HEK293 (cell line): ENCODE measurements at regions not wholly inside any gene's neighbourhood (a gene's known extent, or its start where the extent isn't known, plus 50 kb on each side); places are given as distances from the start of the nearest gene placed in this dataset.

ENCODE experiments used
- CTCF ChIA-PET: fragments of 350-600 bp; formaldehyde crosslinking; extraction: SDS; loops from one replicate; lab custom pipeline; 2021; ENCODE audit warnings: antibody characterized with exemption; lab: Yijun Ruan, JAX
- POLR2A ChIA-PET: fragments of 300-600 bp; formaldehyde crosslinking; extraction: SDS; loops from one replicate; lab custom pipeline; 2020; ENCODE audit warnings: antibody characterized with exemption, inconsistent platforms; lab: Yijun Ruan, JAX
- H3K27ac ChIP-seq: fragments of 200-500 bp; sonication (Bioruptor generic); 2 replicates; pipeline ENCODE4 v1.5.1; 2014; ENCODE audit warnings: low read depth, low read length, control low read depth, inconsistent platforms; ENCODE audit errors: extremely low read depth
- H3K36me3 ChIP-seq, 2 experiments: fragments of 200-500 bp in 1 of 2; sonication (Bioruptor generic) in 1 of 2; 1 replicate in 1 of 2; 2 replicates in 1 of 2; pipeline ENCODE4 v1.5.1; 2014 to 2017; ENCODE audit warnings: inconsistent platforms in 2 of 2, low read length in 2 of 2; ENCODE audit not compliant: control insufficient read depth in 2 of 2, insufficient read depth in 1 of 2
- H3K4me1 ChIP-seq: fragments of 200-500 bp; sonication (Bioruptor generic); 2 replicates; pipeline ENCODE4 v1.5.1; 2014; ENCODE audit warnings: mild to moderate bottlenecking, low read length, inconsistent platforms; ENCODE audit not compliant: control insufficient read depth, insufficient read depth
- H3K4me3 ChIP-seq: 2 replicates; pipeline ENCODE4 v1.5.1; 2011; ENCODE audit warnings: low read depth, mild to moderate bottlenecking, control low read depth, low read length, moderate library complexity
- H3K9me3 ChIP-seq: fragments of 200-500 bp; sonication (Bioruptor generic); 2 replicates; pipeline ENCODE4 v1.5.1; 2014; ENCODE audit warnings: low read depth, low read length, inconsistent platforms; ENCODE audit not compliant: control insufficient read depth, insufficient read depth
- MZF1 ChIP-seq: fragments of 450-650 bp; formaldehyde crosslinking; IDR thresholded peaks from 2 replicates; pipeline ENCODE4 v1.5.1; 2017; ENCODE audit warnings: missing biosample characterization, missing genetic modification characterization, borderline replicate concordance
- REPIN1 ChIP-seq: fragments of 450-650 bp; formaldehyde crosslinking; IDR thresholded peaks from 2 replicates; pipeline ENCODE4 v1.5.1; 2017; ENCODE audit warnings: missing biosample characterization, missing genetic modification characterization, low read depth
- SALL2 ChIP-seq: fragments of 450-650 bp; formaldehyde crosslinking; IDR thresholded peaks from 2 replicates; pipeline ENCODE4 v1.5.0; 2017; ENCODE audit warnings: missing biosample characterization, mild to moderate bottlenecking, missing genetic modification characterization, borderline replicate concordance
- SP2 ChIP-seq: fragments of 450-650 bp; formaldehyde crosslinking; IDR thresholded peaks from 2 replicates; pipeline ENCODE4 v1.5.1; 2016; ENCODE audit warnings: missing biosample characterization, missing genetic modification characterization
- ZBTB17 ChIP-seq: fragments of 450-650 bp; formaldehyde crosslinking; IDR thresholded peaks from 2 replicates; pipeline ENCODE4 v1.5.1; 2016; ENCODE audit warnings: missing biosample characterization, missing genetic modification characterization
- ZBTB20 ChIP-seq: fragments of 450-650 bp; formaldehyde crosslinking; IDR thresholded peaks from 2 replicates; pipeline ENCODE4 v1.5.1; 2016; ENCODE audit warnings: missing biosample characterization, missing genetic modification characterization
- ZBTB26 ChIP-seq: fragments of 450-650 bp; formaldehyde crosslinking; optimal IDR thresholded peaks from 2 replicates; pipeline ENCODE3; 2016; ENCODE audit warnings: missing biosample characterization, mild to moderate bottlenecking, missing genetic modification characterization
- ZBTB49 ChIP-seq: fragments of 450-650 bp; formaldehyde crosslinking; IDR thresholded peaks from 2 replicates; pipeline ENCODE4 v1.5.1; 2016; ENCODE audit warnings: missing biosample characterization, missing genetic modification characterization, low read depth
- ZNF146 ChIP-seq: fragments of 450-650 bp; formaldehyde crosslinking; IDR thresholded peaks from 2 replicates; pipeline ENCODE4 v1.5.1; 2016; ENCODE audit warnings: missing biosample characterization, missing genetic modification characterization
- ZNF174 ChIP-seq: fragments of 450-650 bp; formaldehyde crosslinking; IDR thresholded peaks from 2 replicates; pipeline ENCODE4 v1.5.0; 2017; ENCODE audit warnings: missing biosample characterization, mild to moderate bottlenecking, missing genetic modification characterization
- ZNF175 ChIP-seq: fragments of 450-650 bp; formaldehyde crosslinking; IDR thresholded peaks from 2 replicates; pipeline ENCODE4 v1.5.1; 2016; ENCODE audit warnings: missing biosample characterization, missing genetic modification characterization
- ZNF19 ChIP-seq: fragments of 450-650 bp; formaldehyde crosslinking; IDR thresholded peaks from 2 replicates; pipeline ENCODE4; 2016; ENCODE audit warnings: missing biosample characterization, missing genetic modification characterization, low read depth
- ZNF2 ChIP-seq: fragments of 450-650 bp; formaldehyde crosslinking; IDR thresholded peaks from 2 replicates; pipeline ENCODE4 v1.5.1; 2016; ENCODE audit warnings: missing biosample characterization, missing genetic modification characterization
- ZNF23 ChIP-seq: fragments of 450-650 bp; formaldehyde crosslinking; IDR thresholded peaks from 2 replicates; pipeline ENCODE4 v1.5.1; 2016; ENCODE audit warnings: missing biosample characterization, missing genetic modification characterization, borderline replicate concordance
- ZNF302 ChIP-seq: fragments of 450-650 bp; formaldehyde crosslinking; IDR thresholded peaks from 2 replicates; pipeline ENCODE4 v1.5.1; 2016; ENCODE audit warnings: missing biosample characterization, missing genetic modification characterization, low read depth
- ZNF354C ChIP-seq: fragments of 450-650 bp; formaldehyde crosslinking; IDR thresholded peaks from 2 replicates; pipeline ENCODE4 v1.5.1; 2016; ENCODE audit warnings: missing biosample characterization, missing genetic modification characterization, low read depth, borderline replicate concordance
- ZNF473 ChIP-seq: fragments of 450-650 bp; formaldehyde crosslinking; IDR thresholded peaks from 2 replicates; pipeline ENCODE4 v1.5.1; 2017; ENCODE audit warnings: missing biosample characterization, missing genetic modification characterization
- ZNF560 ChIP-seq: fragments of 450-650 bp; formaldehyde crosslinking; IDR thresholded peaks from 2 replicates; pipeline ENCODE4 v1.5.1; 2017; ENCODE audit warnings: missing biosample characterization, missing genetic modification characterization, borderline replicate concordance
- ZNF660 ChIP-seq: fragments of 450-650 bp; IDR thresholded peaks from 2 replicates; pipeline ENCODE4 v1.5.1; 2018; ENCODE audit warnings: missing biosample characterization, mild to moderate bottlenecking, missing genetic modification characterization
- ZNF677 ChIP-seq: fragments of 450-650 bp; IDR thresholded peaks from 2 replicates; pipeline ENCODE4 v1.5.0; 2018; ENCODE audit warnings: missing biosample characterization, mild to moderate bottlenecking, missing genetic modification characterization, moderate library complexity
- ZNF837 ChIP-seq: fragments of 450-650 bp; formaldehyde crosslinking; IDR thresholded peaks from 2 replicates; pipeline ENCODE4 v1.5.1; 2016; ENCODE audit warnings: missing biosample characterization, missing genetic modification characterization
- ZSCAN23 ChIP-seq: fragments of 450-650 bp; formaldehyde crosslinking; IDR thresholded peaks from 2 replicates; pipeline ENCODE4 v1.5.1; 2016; ENCODE audit warnings: missing biosample characterization, missing genetic modification characterization
- ZSCAN5A ChIP-seq: fragments of 450-650 bp; formaldehyde crosslinking; IDR thresholded peaks from 2 replicates; pipeline ENCODE4 v1.5.1; 2016; ENCODE audit warnings: missing biosample characterization, missing genetic modification characterization

GRCh38 chrX:1026263-1027015, 186.0 kb downstream of the CRLF2 start:
- POLR2A ChIA-PET = no interaction called here
- Histone ChIP-seq H3K27ac (no peak overlapping the region), H3K4me3 (no peak overlapping the region), H3K4me1 (no peaks in the 10 kb centered on the region), H3K36me3 (no peaks in the 10 kb centered on the region), H3K9me3 (no peaks in the 10 kb centered on the region)
- TF ChIP-seq ZNF23 (no peak), ZNF2 (tag by site-specific recombination) (no peak), ZBTB17 (tag by site-specific recombination) (no peak), ZNF837 (tag by site-specific recombination) (no peak), SP2 (tag by site-specific recombination) (no peak), ZNF354C (tag by site-specific recombination) (no peak), ZNF146 (tag by site-specific recombination) (no peak)
- CTCF ChIA-PET = no interaction called here

- ChIA-PET CTCF (no interaction called here), POLR2A (no interaction called here)
- Histone ChIP-seq H3K4me3 (no peak overlapping the region), H3K4me1 (no peaks in the 10 kb centered on the region), H3K27ac (no peak overlapping the region), H3K9me3 (peaks cover 3% of the 10 kb centered on the region), H3K36me3 (no peaks in the 10 kb centered on the region)
- no peak for TF ChIP-seq ZNF677 (tag by site-specific recombination)
- TF ChIP-seq ZSCAN23 (tag by site-specific recombination) = no peak
- TF ChIP-seq MZF1 = no peak
- no peak for TF ChIP-seq ZNF560 (tag by site-specific recombination)
- TF ChIP-seq ZNF473 = no peak
- TF ChIP-seq ZSCAN5A (tag by site-specific recombination) = no peak
- no peak for TF ChIP-seq SALL2 (tag by site-specific recombination)
- no peak for TF ChIP-seq ZNF302 (tag by site-specific recombination)
- no peak for TF ChIP-seq ZNF660
- no peak for TF ChIP-seq ZBTB49 (tag by site-specific recombination)
- TF ChIP-seq ZNF19 (tag by site-specific recombination) = no peak
- no peak for TF ChIP-seq REPIN1 (tag by site-specific recombination)
- no peak for TF ChIP-seq ZNF2 (tag by site-specific recombination)
- TF ChIP-seq ZBTB20 (tag by site-specific recombination) = no peak
- TF ChIP-seq ZBTB26 (tag by site-specific recombination) = no peak
- no peak for TF ChIP-seq ZNF174 (tag by site-specific recombination)
- no peak for TF ChIP-seq ZNF175
Measured at GRCh38 chrX:1025413-1025812, 187.0 kb downstream of the CRLF2 start.
